ENCODE measurements at regions not wholly inside any gene's neighbourhood (a gene's known extent, or its start where the extent isn't known, plus 50 kb on each side); places are given as distances from the start of the nearest gene placed in this dataset.

GRCh38 chr13:105073041-105073440 is 1462.4 kb downstream of the EFNB2 start:
- no peak for TF ChIP-seq CTCF (IDR thresholded peaks at IDR 0.05)
- TF ChIP-seq POLR2A (IDR thresholded peaks at IDR 0.05), result no peak
